Ishikawa (cell line): ENCODE measurements at regions not wholly inside any gene's neighbourhood (a gene's known extent, or its start where the extent isn't known, plus 50 kb on each side); places are given as distances from the start of the nearest gene placed in this dataset.

Experiments used
- CREB1 ChIP-seq: IDR thresholded peaks from 2 replicates; pipeline ENCODE4 v1.6.1; 2012; ENCODE audit warnings: low read depth
- EP300 ChIP-seq: IDR thresholded peaks from 2 replicates; pipeline ENCODE4 v1.6.1; 2012; ENCODE audit warnings: borderline replicate concordance
- NFIC ChIP-seq: IDR thresholded peaks from 2 replicates; pipeline ENCODE4 v1.6.1; 2012
- RAD21 ChIP-seq: IDR thresholded peaks from 2 replicates; pipeline ENCODE4 v1.6.1; 2012; ENCODE audit warnings: low read depth
- TAF1 ChIP-seq: IDR thresholded peaks from 2 replicates; pipeline ENCODE4 v1.6.1; 2012; ENCODE audit warnings: low read depth, mild to moderate bottlenecking
- TF ChIP-seq, protein P1 (sequence below): IDR thresholded peaks from 2 replicates; pipeline ENCODE4 v1.6.1; 2012; ENCODE audit warnings: low read depth, mild to moderate bottlenecking

DNA sequence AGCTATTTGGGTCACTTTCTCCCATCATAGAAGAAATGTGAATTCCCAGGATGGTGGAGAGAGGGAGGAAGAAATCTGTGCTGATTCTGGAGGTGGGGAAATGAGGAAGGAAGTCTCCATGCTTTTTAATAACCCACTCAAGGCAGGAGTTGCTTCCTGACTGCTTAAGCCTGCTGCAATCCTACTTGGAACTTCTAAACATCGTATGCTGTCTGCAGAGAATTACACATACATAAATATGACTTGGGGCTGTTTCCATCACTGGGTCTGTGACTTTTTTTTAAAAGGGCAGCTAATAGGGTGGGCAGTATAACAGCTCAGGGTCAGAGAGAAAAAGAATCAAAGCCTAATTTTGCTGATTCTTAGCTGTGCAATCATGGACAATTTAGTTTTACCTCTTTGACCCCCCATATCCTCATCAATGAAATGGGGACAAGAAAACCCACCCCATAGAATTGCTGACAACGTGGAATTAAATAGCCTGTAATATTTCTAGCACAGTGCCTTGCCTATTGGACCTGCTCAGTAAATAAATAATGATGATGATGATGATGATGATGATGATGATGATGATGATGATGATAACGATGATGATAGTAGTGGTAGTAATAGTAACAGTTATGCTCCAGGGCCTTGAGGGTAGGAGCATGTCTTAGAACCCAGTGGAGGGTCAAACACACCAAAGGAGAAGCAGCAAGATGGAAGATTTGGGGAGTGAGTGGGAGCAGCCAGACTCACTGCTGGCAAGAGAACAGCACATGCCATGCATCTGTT lies 166.7 kb upstream of the LRFN2 start:
- TF ChIP-seq EP300, result no peak
- no peak for TF ChIP-seq CREB1
- no peak for TF ChIP-seq TAF1
- TF ChIP-seq RAD21, result no peak
- TF ChIP-seq, protein P1, sequence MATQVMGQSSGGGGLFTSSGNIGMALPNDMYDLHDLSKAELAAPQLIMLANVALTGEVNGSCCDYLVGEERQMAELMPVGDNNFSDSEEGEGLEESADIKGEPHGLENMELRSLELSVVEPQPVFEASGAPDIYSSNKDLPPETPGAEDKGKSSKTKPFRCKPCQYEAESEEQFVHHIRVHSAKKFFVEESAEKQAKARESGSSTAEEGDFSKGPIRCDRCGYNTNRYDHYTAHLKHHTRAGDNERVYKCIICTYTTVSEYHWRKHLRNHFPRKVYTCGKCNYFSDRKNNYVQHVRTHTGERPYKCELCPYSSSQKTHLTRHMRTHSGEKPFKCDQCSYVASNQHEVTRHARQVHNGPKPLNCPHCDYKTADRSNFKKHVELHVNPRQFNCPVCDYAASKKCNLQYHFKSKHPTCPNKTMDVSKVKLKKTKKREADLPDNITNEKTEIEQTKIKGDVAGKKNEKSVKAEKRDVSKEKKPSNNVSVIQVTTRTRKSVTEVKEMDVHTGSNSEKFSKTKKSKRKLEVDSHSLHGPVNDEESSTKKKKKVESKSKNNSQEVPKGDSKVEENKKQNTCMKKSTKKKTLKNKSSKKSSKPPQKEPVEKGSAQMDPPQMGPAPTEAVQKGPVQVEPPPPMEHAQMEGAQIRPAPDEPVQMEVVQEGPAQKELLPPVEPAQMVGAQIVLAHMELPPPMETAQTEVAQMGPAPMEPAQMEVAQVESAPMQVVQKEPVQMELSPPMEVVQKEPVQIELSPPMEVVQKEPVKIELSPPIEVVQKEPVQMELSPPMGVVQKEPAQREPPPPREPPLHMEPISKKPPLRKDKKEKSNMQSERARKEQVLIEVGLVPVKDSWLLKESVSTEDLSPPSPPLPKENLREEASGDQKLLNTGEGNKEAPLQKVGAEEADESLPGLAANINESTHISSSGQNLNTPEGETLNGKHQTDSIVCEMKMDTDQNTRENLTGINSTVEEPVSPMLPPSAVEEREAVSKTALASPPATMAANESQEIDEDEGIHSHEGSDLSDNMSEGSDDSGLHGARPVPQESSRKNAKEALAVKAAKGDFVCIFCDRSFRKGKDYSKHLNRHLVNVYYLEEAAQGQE, result no peak
- TF ChIP-seq NFIC, result no peak
